ENCODE measurements at regions not wholly inside any gene's neighbourhood (a gene's known extent, or its start where the extent isn't known, plus 50 kb on each side); places are given as distances from the start of the nearest gene placed in this dataset.
A peak's percentile ranks its signal among the peaks of the same experiment; 100 is the strongest.

GRCh38 chr3:187987924-187988323 is 166.0 kb upstream of the LPP start:
- no peak for TF ChIP-seq CTCF (IDR thresholded peaks at IDR 0.05; ENCODE audit: insufficient read depth, low read depth, low read length)
- no peak for DNase-seq (ENCODE audit: low read depth)
- ChIA-PET CTCF (no interaction called here), POLR2A (no interaction called here)
- no peaks in the 10 kb centered on the region for H3K36me3 ChIP-seq (ENCODE audit: control insufficient read depth, insufficient read depth, low read length)
- no peak overlapping the region for H3K4me3 ChIP-seq (ENCODE audit: low read depth, low read length)
- H3K27me3 ChIP-seq (ENCODE audit: control insufficient read depth, insufficient read depth, low read length), result no peaks in the 10 kb centered on the region

GRCh38 chr3:187989575-187990153 is 164.3 kb upstream of the LPP start:
- CTCF ChIA-PET, result interaction anchor here (1.2 kb wide), 1 partner anchor 14 kb away, joined by 3 read pairs; no protein-coding TSS in a partner anchor
- POLR2A ChIA-PET, result no interaction called here
- H3K27me3 ChIP-seq (ENCODE audit: control insufficient read depth, insufficient read depth, low read length), result no peaks in the 10 kb centered on the region
- TF ChIP-seq CTCF (IDR thresholded peaks at IDR 0.05; ENCODE audit: insufficient read depth, low read depth, low read length), result no peak
- H3K36me3 ChIP-seq (ENCODE audit: control insufficient read depth, insufficient read depth, low read length), result no peaks in the 10 kb centered on the region
- no peak overlapping the region for H3K4me3 ChIP-seq (ENCODE audit: low read depth, low read length)
- DNase-seq (ENCODE audit: low read depth), result no peak

- ChIA-PET POLR2A (no interaction called here), CTCF (no interaction called here)
- TF ChIP-seq CTCF (IDR thresholded peaks at IDR 0.05; ENCODE audit: insufficient read depth, low read depth, low read length), result no peak
- DNase-seq (ENCODE audit: low read depth), result no peak
- no peaks in the 10 kb centered on the region for H3K36me3 ChIP-seq (ENCODE audit: control insufficient read depth, insufficient read depth, low read length)
- no peaks in the 10 kb centered on the region for H3K27me3 ChIP-seq (ENCODE audit: control insufficient read depth, insufficient read depth, low read length)
- no peak overlapping the region for H3K4me3 ChIP-seq (ENCODE audit: low read depth, low read length)
Measured at GRCh38 chr3:187992609-187993008, 161.3 kb upstream of the LPP start.

GRCh38 chr3:187994221-187995042 is 159.5 kb upstream of the LPP start:
- ChIA-PET CTCF (no interaction called here), POLR2A (no interaction called here)

GRCh38 chr3:187995043-187995400 is 158.9 kb upstream of the LPP start:
- ChIA-PET POLR2A (no interaction called here), CTCF (no interaction called here)

More at GRCh38 chr3:187994221-187995042, 159.5 kb upstream of the LPP start:
- DNase-seq (ENCODE audit: low read depth), result peak; percentile 44
- H3K4me3 ChIP-seq (ENCODE audit: low read depth, low read length), result no peak overlapping the region
- H3K27me3 ChIP-seq (ENCODE audit: control insufficient read depth, insufficient read depth, low read length), result no peaks in the 10 kb centered on the region
- H3K36me3 ChIP-seq (ENCODE audit: control insufficient read depth, insufficient read depth, low read length), result no peaks in the 10 kb centered on the region
- TF ChIP-seq CTCF (IDR thresholded peaks at IDR 0.05; ENCODE audit: insufficient read depth, low read depth, low read length), result no peak

More at GRCh38 chr3:187995043-187995400, 158.9 kb upstream of the LPP start:
- Histone ChIP-seq H3K27me3 (ENCODE audit: control insufficient read depth, insufficient read depth, low read length) (no peaks in the 10 kb centered on the region), H3K4me3 (ENCODE audit: low read depth, low read length) (no peak overlapping the region), H3K36me3 (ENCODE audit: control insufficient read depth, insufficient read depth, low read length) (no peaks in the 10 kb centered on the region)
- DNase-seq (ENCODE audit: low read depth), result no peak
- TF ChIP-seq CTCF (IDR thresholded peaks at IDR 0.05; ENCODE audit: insufficient read depth, low read depth, low read length), result no peak

Measured in BJ (cell line).